ENCODE measurements at regions not wholly inside any gene's neighbourhood (a gene's known extent, or its start where the extent isn't known, plus 50 kb on each side); places are given as distances from the start of the nearest gene placed in this dataset.
"Not testable (repeated sequence)": the region's sequence is repeated elsewhere in the genome, so short reads cannot be mapped to it uniquely, and the experiment has no call there.

GRCh38 chr10:3874990-3875841 is 90.2 kb upstream of the KLF6 start:
- WGBS, 2 donors, result 32 to 38% methylated on average over 6 of the region's 6 CpGs
- peak overlapping the region in 3 of 4 donors; percentile 48 to 64 (median 61) for H3K27ac ChIP-seq
- peaks cover 0 to 17% (median 10%) of the 10 kb centered on the region in 4 donors for H3K4me1 ChIP-seq
- DNase-seq, result no peak
- no peak overlapping the region for H3K4me3 ChIP-seq
- no peaks in the 10 kb centered on the region for H3K9me3 ChIP-seq
- no peaks in the 10 kb centered on the region for H3K36me3 ChIP-seq
- TF ChIP-seq POLR2AphosphoS5 (IDR thresholded peaks at IDR 0.05) (peak in 2 of 4 donors; percentile 30 to 53), CTCF (IDR thresholded peaks at IDR 0.05) (no peak), EP300 (IDR thresholded peaks at IDR 0.05) (peak in 2 of 4 donors; percentile 21 to 41)
- intact Hi-C loops (cut with DNase I), result no loop called here
- H3K27me3 ChIP-seq, result no peaks in the 10 kb centered on the region

GRCh38 chr10:3874610-3874989 is 89.6 kb upstream of the KLF6 start:
- H3K36me3 ChIP-seq; intact Hi-C loops (cut with DNase I); H3K4me3 ChIP-seq; DNase-seq; H3K9me3 ChIP-seq; H3K27me3 ChIP-seq: not testable (repeated sequence)
- WGBS, 2 donors, result 67 to 74% methylated on average over 4 of the region's 4 CpGs
- H3K4me1 ChIP-seq, result peaks cover 0 to 17% (median 10%) of the 10 kb centered on the region in 4 donors
- H3K27ac ChIP-seq, result peak overlapping the region in 3 of 4 donors; percentile 48 to 64 (median 61)

- Histone ChIP-seq H3K27me3 (no peaks in the 10 kb centered on the region), H3K27ac (peak overlapping the region in 3 of 4 donors; percentile 48 to 64 (median 61)), H3K36me3 (no peaks in the 10 kb centered on the region), H3K4me3 (no peak overlapping the region), H3K4me1 (peaks cover 0 to 17% (median 10%) of the 10 kb centered on the region in 4 donors), H3K9me3 (no peaks in the 10 kb centered on the region)
- peak in 2 of 4 donors; percentile 6 to 38 for TF ChIP-seq EP300 (IDR thresholded peaks at IDR 0.05)
- no peak for TF ChIP-seq CTCF (IDR thresholded peaks at IDR 0.05)
- no peak for TF ChIP-seq POLR2A (IDR thresholded peaks at IDR 0.05)
- peak in 1 of 4 donors; percentile 57 for TF ChIP-seq POLR2AphosphoS5 (IDR thresholded peaks at IDR 0.05)
- WGBS, 2 donors, result 23 to 34% methylated on average over 7 of the region's 7 CpGs
- intact Hi-C loops (cut with DNase I), result no loop called here
- DNase-seq, result no peak
These were observed 88.9 kb upstream of the KLF6 start for GRCh38 chr10:3873728-3874461.

- Histone ChIP-seq H3K9me3 (no peaks in the 10 kb centered on the region), H3K4me1 (peaks cover 0 to 17% (median 10%) of the 10 kb centered on the region in 4 donors), H3K4me3 (no peak overlapping the region), H3K27me3 (no peaks in the 10 kb centered on the region), H3K27ac (peak overlapping the region in 2 of 4 donors; percentile 27 to 64), H3K36me3 (no peaks in the 10 kb centered on the region)
- DNase-seq, result no peak
- TF ChIP-seq CTCF (IDR thresholded peaks at IDR 0.05) (no peak), POLR2AphosphoS5 (IDR thresholded peaks at IDR 0.05) (no peak), POLR2A (IDR thresholded peaks at IDR 0.05) (no peak), EP300 (IDR thresholded peaks at IDR 0.05) (no peak)
- WGBS, 2 donors, result 89 to 91% methylated on average over 12 of the region's 12 CpGs
- intact Hi-C loops (cut with DNase I), result no loop called here
These were observed 87.8 kb upstream of the KLF6 start for GRCh38 chr10:3872712-3873329.

All from sigmoid colon (tissue), 6 donors.